ENCODE measurements at regions not wholly inside any gene's neighbourhood (a gene's known extent, or its start where the extent isn't known, plus 50 kb on each side); places are given as distances from the start of the nearest gene placed in this dataset.

- H2AFZ ChIP-seq (ENCODE audit: insufficient read depth, low read depth, low read length, poor library complexity, severe bottlenecking), result no peak overlapping the region
- POLR2A ChIA-PET, result no interaction called here
- H3K27me3 Mint-ChIP-seq, result peaks cover 80% of the 10 kb centered on the region
- no peak overlapping the region for H3K9ac ChIP-seq (ENCODE audit: low read length)
- no peak overlapping the region for H3K27ac ChIP-seq (ENCODE audit: low read length in 2 of 2)
- peaks cover 1 to 52% (median 6%) of the 10 kb centered on the region in 3 donors for H3K9me3 ChIP-seq (ENCODE audit: control extremely low read depth in 1 of 3, control insufficient read depth in 2 of 3, insufficient read depth in 1 of 3, low read length in 2 of 3)
- H3K4me3 ChIP-seq (ENCODE audit: control extremely low read depth in 1 of 5, extremely low read depth in 1 of 5, insufficient read depth in 1 of 5, low read depth in 2 of 5, low read length in 4 of 5), result no peak overlapping the region
- H3K4me3 Mint-ChIP-seq, result no peak overlapping the region
- H3K4me2 ChIP-seq (replicated peaks; ENCODE audit: low read depth, low read length, poor library complexity, severe bottlenecking), result no peak overlapping the region
- no peaks in the 10 kb centered on the region for H3K79me2 ChIP-seq (ENCODE audit: control insufficient read depth, insufficient read depth, low read length)
- H3K4me1 Mint-ChIP-seq, result peaks cover 8% of the 10 kb centered on the region
- intact Hi-C loops (cut with micrococcal nuclease), result loop anchor here (10.0 kb wide), 1 partner anchor 1495 kb away; no protein-coding TSS in a partner anchor
- H3K27me3 ChIP-seq (replicated peaks in 1 of 4; ENCODE audit: control extremely low read depth in 1 of 4, control insufficient read depth in 3 of 4, insufficient read depth in 4 of 4, low read length in 3 of 4), result peaks cover 0 to 88% (median 69%) of the 10 kb centered on the region in 4 experiments
- H3K9me3 Mint-ChIP-seq (ENCODE audit: insufficient read depth), result peaks cover 13% of the 10 kb centered on the region
- 6% methylated on average over 6 of the region's 20 CpGs for WGBS (ENCODE audit: insufficient coverage)
- no peak for ATAC-seq (ENCODE audit: low read depth)
- DNase-seq, result peak; percentile 26
- TF ChIP-seq EZH2 (IDR thresholded peaks at IDR 0.05; ENCODE audit: borderline replicate concordance, insufficient read depth, low read depth, low read length, poor library complexity, severe bottlenecking), result no peak
- no peak for TF ChIP-seq CTCF (IDR thresholded peaks at IDR 0.05)
- CTCF ChIA-PET, result no interaction called here
- H3K27ac Mint-ChIP-seq, result no peak overlapping the region
- H4K20me1 ChIP-seq (ENCODE audit: control insufficient read depth, insufficient read depth, low read length, poor library complexity, severe bottlenecking), result no peaks in the 10 kb centered on the region
- H3K4me1 ChIP-seq (ENCODE audit: control insufficient read depth in 2 of 2, insufficient read depth in 2 of 2, low read length in 2 of 2), result peaks cover 6 to 17% of the 10 kb centered on the region in 2 donors
- no peaks in the 10 kb centered on the region for H3K36me3 ChIP-seq (replicated peaks in 1 of 2; ENCODE audit: control extremely low read depth in 1 of 2, control insufficient read depth in 1 of 2, extremely low read depth in 1 of 2, insufficient read depth in 2 of 2, low read length in 1 of 2)
Measured at GRCh38 chr6:28789553-28790083, 134.2 kb downstream of the TRIM27 start.

- 20% methylated on average over 1 of the region's 6 CpGs for WGBS (ENCODE audit: insufficient coverage)
- no peak overlapping the region for H3K9ac ChIP-seq (ENCODE audit: low read length)
- H3K36me3 ChIP-seq (replicated peaks in 1 of 2; ENCODE audit: control extremely low read depth in 1 of 2, control insufficient read depth in 1 of 2, extremely low read depth in 1 of 2, insufficient read depth in 2 of 2, low read length in 1 of 2), result no peaks in the 10 kb centered on the region
- no peak overlapping the region for H3K4me3 ChIP-seq (ENCODE audit: control extremely low read depth in 1 of 5, extremely low read depth in 1 of 5, insufficient read depth in 1 of 5, low read depth in 2 of 5, low read length in 4 of 5)
- no peaks in the 10 kb centered on the region for H4K20me1 ChIP-seq (ENCODE audit: control insufficient read depth, insufficient read depth, low read length, poor library complexity, severe bottlenecking)
- H3K4me2 ChIP-seq (replicated peaks; ENCODE audit: low read depth, low read length, poor library complexity, severe bottlenecking), result no peak overlapping the region
- H3K9me3 ChIP-seq (ENCODE audit: control extremely low read depth in 1 of 3, control insufficient read depth in 2 of 3, insufficient read depth in 1 of 3, low read length in 2 of 3), result peaks cover 1 to 45% (median 6%) of the 10 kb centered on the region in 3 donors
- no peak overlapping the region for H3K27ac ChIP-seq (ENCODE audit: low read length in 2 of 2)
- DNase-seq (no peak), ATAC-seq (ENCODE audit: low read depth) (no peak)
- peaks cover 6 to 17% of the 10 kb centered on the region in 2 donors for H3K4me1 ChIP-seq (ENCODE audit: control insufficient read depth in 2 of 2, insufficient read depth in 2 of 2, low read length in 2 of 2)
- H3K4me3 Mint-ChIP-seq, result no peak overlapping the region
- no peaks in the 10 kb centered on the region for H3K79me2 ChIP-seq (ENCODE audit: control insufficient read depth, insufficient read depth, low read length)
- CTCF ChIA-PET, result no interaction called here
- no peak overlapping the region for H3K27ac Mint-ChIP-seq
- H3K27me3 Mint-ChIP-seq, result peaks cover 80% of the 10 kb centered on the region
- intact Hi-C loops (cut with micrococcal nuclease), result no loop called here
- H2AFZ ChIP-seq (ENCODE audit: insufficient read depth, low read depth, low read length, poor library complexity, severe bottlenecking), result no peak overlapping the region
- TF ChIP-seq EZH2 (IDR thresholded peaks at IDR 0.05; ENCODE audit: borderline replicate concordance, insufficient read depth, low read depth, low read length, poor library complexity, severe bottlenecking) (no peak), CTCF (IDR thresholded peaks at IDR 0.05) (no peak)
- H3K4me1 Mint-ChIP-seq, result peaks cover 11% of the 10 kb centered on the region
- POLR2A ChIA-PET, result no interaction called here
- H3K27me3 ChIP-seq (replicated peaks in 1 of 4; ENCODE audit: control extremely low read depth in 1 of 4, control insufficient read depth in 3 of 4, insufficient read depth in 4 of 4, low read length in 3 of 4), result peaks cover 0 to 93% (median 72%) of the 10 kb centered on the region in 4 experiments
- peaks cover 10% of the 10 kb centered on the region for H3K9me3 Mint-ChIP-seq (ENCODE audit: insufficient read depth)
Measured at GRCh38 chr6:28791002-28791383, 132.8 kb downstream of the TRIM27 start.

Data from B cell (primary cell).